Neuronal stem cell (in vitro differentiated cells): ENCODE measurements at regions not wholly inside any gene's neighbourhood (a gene's known extent, or its start where the extent isn't known, plus 50 kb on each side); places are given as distances from the start of the nearest gene placed in this dataset.

ENCODE experiments used
- DNase-seq: peaks from one replicate; pipeline ENCODE4 v3.0.0-alpha.2; 2013; ENCODE audit warnings: low spot score
- H2AFZ ChIP-seq: one replicate; pipeline ENCODE4 v1.6.1; 2013; ENCODE audit warnings: mild to moderate bottlenecking, low read length, inconsistent platforms
- H2AK5ac ChIP-seq: 2 replicates; pipeline ENCODE4 v1.6.1; 2013; ENCODE audit warnings: low read depth, mild to moderate bottlenecking, inconsistent platforms, low read length, moderate library complexity, mixed read lengths
- H2BK120ac ChIP-seq: 2 replicates; pipeline ENCODE4 v1.6.1; 2013; ENCODE audit warnings: low read depth, mild to moderate bottlenecking, inconsistent platforms, low read length, moderate library complexity, mixed read lengths
- H2BK12ac ChIP-seq: one replicate; pipeline ENCODE4 v1.6.1; 2013; ENCODE audit warnings: low read length, inconsistent platforms
- H2BK15ac ChIP-seq: 2 replicates; pipeline ENCODE4 v1.6.1; 2013; ENCODE audit warnings: mild to moderate bottlenecking, low read length, inconsistent platforms, mixed read lengths
- H2BK5ac ChIP-seq: one replicate; pipeline ENCODE4 v1.6.1; 2013; ENCODE audit warnings: inconsistent platforms, mild to moderate bottlenecking, low read length, moderate library complexity
- H3K14ac ChIP-seq: one replicate; pipeline ENCODE4 v1.6.1; 2013; ENCODE audit warnings: low read length, inconsistent platforms
- H3K18ac ChIP-seq: 2 replicates; pipeline ENCODE4 v1.6.1; 2013; ENCODE audit warnings: low read length, inconsistent platforms
- H3K23ac ChIP-seq: 2 replicates; pipeline ENCODE4 v1.6.1; 2013; ENCODE audit warnings: low read depth, mild to moderate bottlenecking, mixed read lengths, low read length, inconsistent platforms; ENCODE audit not compliant: poor library complexity
- H3K27ac ChIP-seq: replicated peaks from 3 replicates; pipeline ENCODE4 v1.5.1; 2013; ENCODE audit warnings: low read length, inconsistent platforms
- H3K27me3 ChIP-seq, 3 experiments: 2 replicates each; pipeline ENCODE4 v1.6.1; 2013; ENCODE audit warnings: low read length in 3 of 3, mild to moderate bottlenecking in 2 of 3, inconsistent platforms in 1 of 3, low read depth in 1 of 3, mixed read lengths in 1 of 3, moderate library complexity in 1 of 3; ENCODE audit not compliant: control insufficient read depth in 3 of 3, insufficient read depth in 3 of 3
- H3K36me3 ChIP-seq, 2 donors: replicated peaks in 1 of 2; 2 replicates each; pipeline ENCODE4 v1.6.1; 2013; ENCODE audit warnings: low read length in 2 of 2; ENCODE audit not compliant: control insufficient read depth in 2 of 2, insufficient read depth in 2 of 2
- H3K4ac ChIP-seq: 2 replicates; pipeline ENCODE4 v1.6.1; 2013; ENCODE audit warnings: inconsistent platforms, mild to moderate bottlenecking, low read length, moderate library complexity
- H3K4me1 ChIP-seq, 2 donors: 1 replicate in 1 of 2; 2 replicates in 1 of 2; pipeline ENCODE4 v1.6.1; 2013; ENCODE audit warnings: low read length in 2 of 2, low read depth in 1 of 2; ENCODE audit not compliant: control insufficient read depth in 2 of 2, insufficient read depth in 1 of 2
- H3K4me2 ChIP-seq: one replicate; pipeline ENCODE4 v1.6.1; 2013; ENCODE audit warnings: mild to moderate bottlenecking, low read length, inconsistent platforms; ENCODE audit not compliant: insufficient read depth, poor library complexity, severe bottlenecking
- H3K4me3 ChIP-seq, 2 donors: 2 replicates each; pipeline ENCODE4 v1.5.1; 2013; ENCODE audit warnings: low read length in 2 of 2, mild to moderate bottlenecking in 2 of 2, inconsistent platforms in 1 of 2, moderate library complexity in 1 of 2
- H3K79me1 ChIP-seq: one replicate; pipeline ENCODE4 v1.6.1; 2013; ENCODE audit warnings: low read depth, mild to moderate bottlenecking, inconsistent platforms, low read length, moderate library complexity
- H3K9ac ChIP-seq: one replicate; pipeline ENCODE4 v1.6.1; 2013; ENCODE audit warnings: mild to moderate bottlenecking, low read depth, low read length, inconsistent platforms; ENCODE audit not compliant: poor library complexity
- H3K9me3 ChIP-seq, 2 donors: replicated peaks in 1 of 2; 2 replicates each; pipeline versions ENCODE3 to v1.6.1; 2013; ENCODE audit warnings: low read length in 2 of 2, mild to moderate bottlenecking in 2 of 2, inconsistent platforms in 1 of 2, low read depth in 1 of 2, mixed read lengths in 1 of 2, moderate library complexity in 1 of 2; ENCODE audit not compliant: control insufficient read depth in 2 of 2, insufficient read depth in 1 of 2
- H4K8ac ChIP-seq: one replicate; pipeline ENCODE4 v1.6.1; 2013; ENCODE audit warnings: low read depth, mild to moderate bottlenecking, inconsistent platforms, low read length, moderate library complexity
- H4K91ac ChIP-seq: one replicate; pipeline ENCODE4 v1.6.1; 2013; ENCODE audit warnings: low read length, low read depth, mild to moderate bottlenecking, inconsistent platforms; ENCODE audit not compliant: poor library complexity
- WGBS, 2 donors: extraction: QIAGEN DNeasy Blood & Tissue Kit; methylation state at CpG; one replicate each; pipeline ENCODE4 v1.1.7; 2013; ENCODE audit warnings: missing lambda C conversion rate in 2 of 2, mixed read lengths in 1 of 2; ENCODE audit not compliant: insufficient read length in 2 of 2, insufficient replicate concordance in 1 of 2; ENCODE audit errors: extremely low coverage in 2 of 2; 5-methylcytosine and 5-hydroxymethylcytosine counted together

- WGBS, 2 donors = no CpG with 5 or more reads among the region's 3 CpGs
- no peak overlapping the region for H2AFZ ChIP-seq
- no peak for DNase-seq
- H3K79me1 ChIP-seq = no peaks in the 10 kb centered on the region
- no peak overlapping the region for H2BK5ac ChIP-seq
- no peak overlapping the region for H3K23ac ChIP-seq
- no peak overlapping the region for H3K14ac ChIP-seq
- H3K4me3 ChIP-seq = no peak overlapping the region
- H3K4ac ChIP-seq = no peak overlapping the region
- H3K36me3 ChIP-seq = no peaks in the 10 kb centered on the region
- no peak overlapping the region for H3K9ac ChIP-seq
- no peaks in the 10 kb centered on the region for H3K27me3 ChIP-seq
- H3K18ac ChIP-seq = no peak overlapping the region
- H3K27ac ChIP-seq = no peak overlapping the region
- no peak overlapping the region for H2BK12ac ChIP-seq
- H2BK120ac ChIP-seq = no peak overlapping the region
- H3K4me1 ChIP-seq = no peaks in the 10 kb centered on the region
- no peaks in the 10 kb centered on the region for H3K9me3 ChIP-seq
- H2BK15ac ChIP-seq = no peak overlapping the region
- H4K91ac ChIP-seq = no peak overlapping the region
- no peak overlapping the region for H2AK5ac ChIP-seq
- no peak overlapping the region for H3K4me2 ChIP-seq
- H4K8ac ChIP-seq = no peak overlapping the region
Observed at GRCh38 chr4:148812101-148812500, 369.9 kb upstream of the NR3C2 start.

- H4K8ac ChIP-seq = no peak overlapping the region
- no peak overlapping the region for H3K18ac ChIP-seq
- no peak overlapping the region for H2AK5ac ChIP-seq
- H2BK120ac ChIP-seq = no peak overlapping the region
- H4K91ac ChIP-seq = no peak overlapping the region
- H3K4me3 ChIP-seq = no peak overlapping the region
- H3K4ac ChIP-seq = no peak overlapping the region
- DNase-seq = no peak
- H3K4me2 ChIP-seq = no peak overlapping the region
- no peaks in the 10 kb centered on the region for H3K36me3 ChIP-seq
- no peaks in the 10 kb centered on the region for H3K4me1 ChIP-seq
- no peak overlapping the region for H3K14ac ChIP-seq
- H2BK15ac ChIP-seq = no peak overlapping the region
- H3K9me3 ChIP-seq = no peaks in the 10 kb centered on the region
- no peak overlapping the region for H3K9ac ChIP-seq
- H3K79me1 ChIP-seq = no peaks in the 10 kb centered on the region
- H3K23ac ChIP-seq = no peak overlapping the region
- H3K27ac ChIP-seq = no peak overlapping the region
- no peak overlapping the region for H2BK5ac ChIP-seq
- H2BK12ac ChIP-seq = no peak overlapping the region
- no CpG with 5 or more reads among the region's 2 CpGs for WGBS, 2 donors
- no peak overlapping the region for H2AFZ ChIP-seq
- H3K27me3 ChIP-seq = no peaks in the 10 kb centered on the region
Observed at GRCh38 chr4:148810461-148810860, 368.2 kb upstream of the NR3C2 start.

DNA sequence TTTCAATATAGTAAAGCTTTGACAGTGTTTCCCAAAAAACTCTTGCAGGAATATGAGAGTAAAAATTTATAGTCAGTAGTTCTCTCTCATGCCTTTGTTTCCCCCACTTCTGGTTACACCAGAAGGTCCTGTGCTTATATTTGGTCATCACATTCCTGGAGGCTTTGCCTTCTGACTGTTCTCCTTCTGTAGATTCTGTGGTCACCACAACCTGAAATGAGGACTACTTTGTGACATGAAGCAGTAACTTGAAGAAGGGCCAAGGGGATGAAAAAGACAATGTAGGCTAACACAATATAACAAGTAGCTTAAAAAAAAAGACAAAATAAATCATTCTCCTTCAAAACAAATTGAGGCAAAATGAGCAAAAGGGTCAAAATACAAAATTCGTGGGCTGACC is 366.2 kb upstream of the NR3C2 start:
- H2BK5ac ChIP-seq = no peak overlapping the region
- H4K8ac ChIP-seq = no peak overlapping the region
- H3K9ac ChIP-seq = no peak overlapping the region
- no peak overlapping the region for H3K4me2 ChIP-seq
- H2BK12ac ChIP-seq = no peak overlapping the region
- no peaks in the 10 kb centered on the region for H3K79me1 ChIP-seq
- H3K4me3 ChIP-seq = no peak overlapping the region
- no peak overlapping the region for H3K23ac ChIP-seq
- H3K14ac ChIP-seq = no peak overlapping the region
- H3K9me3 ChIP-seq = no peaks in the 10 kb centered on the region
- no peak overlapping the region for H2BK120ac ChIP-seq
- H2AK5ac ChIP-seq = no peak overlapping the region
- H3K36me3 ChIP-seq = no peaks in the 10 kb centered on the region
- no peak overlapping the region for H3K18ac ChIP-seq
- H2BK15ac ChIP-seq = no peak overlapping the region
- H3K4ac ChIP-seq = no peak overlapping the region
- no peak overlapping the region for H2AFZ ChIP-seq
- H3K27me3 ChIP-seq = no peaks in the 10 kb centered on the region
- no CpG with 5 or more reads among the region's 1 CpG for WGBS, 2 donors
- H3K4me1 ChIP-seq = no peaks in the 10 kb centered on the region
- DNase-seq = no peak
- no peak overlapping the region for H3K27ac ChIP-seq
- no peak overlapping the region for H4K91ac ChIP-seq

DNA sequence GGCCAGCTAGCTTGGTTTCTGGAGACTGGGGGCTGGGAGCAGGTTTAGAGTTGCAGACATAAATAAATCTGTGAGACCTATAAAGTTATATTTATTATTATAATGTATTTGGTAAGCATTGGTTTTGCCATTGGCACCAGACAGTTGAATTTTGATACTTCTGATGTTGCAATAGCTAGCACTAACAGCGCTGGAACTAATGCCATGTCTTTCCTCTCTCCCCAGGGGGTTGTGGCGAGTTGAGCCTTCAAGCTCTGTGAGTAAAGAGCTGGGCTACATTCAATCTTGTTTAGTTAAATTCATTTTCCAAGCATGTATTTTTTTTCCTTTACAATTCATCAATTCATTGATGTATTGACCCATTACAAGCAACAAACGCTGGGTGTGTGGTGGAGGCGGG is 358.7 kb upstream of the NR3C2 start:
- Histone ChIP-seq H3K4ac (no peak overlapping the region), H3K9me3 (no peaks in the 10 kb centered on the region), H3K23ac (no peak overlapping the region), H3K9ac (no peak overlapping the region), H3K4me2 (no peak overlapping the region), H4K8ac (no peak overlapping the region), H2AFZ (no peak overlapping the region), H2BK12ac (no peak overlapping the region), H3K18ac (no peak overlapping the region), H3K4me3 (no peak overlapping the region), H3K79me1 (no peaks in the 10 kb centered on the region), H3K4me1 (no peaks in the 10 kb centered on the region), H2BK15ac (no peak overlapping the region), H3K36me3 (no peaks in the 10 kb centered on the region), H2BK5ac (no peak overlapping the region), H2AK5ac (no peak overlapping the region), H3K14ac (no peak overlapping the region), H3K27me3 (no peaks in the 10 kb centered on the region), H2BK120ac (no peak overlapping the region), H4K91ac (no peak overlapping the region), H3K27ac (no peak overlapping the region)
- WGBS, 2 donors = no CpG with 5 or more reads among the region's 4 CpGs
- DNase-seq = no peak
